ENCODE measurements at regions not wholly inside any gene's neighbourhood (a gene's known extent, or its start where the extent isn't known, plus 50 kb on each side); places are given as distances from the start of the nearest gene placed in this dataset.
A peak's percentile ranks its signal among the peaks of the same experiment; 100 is the strongest.

DNA sequence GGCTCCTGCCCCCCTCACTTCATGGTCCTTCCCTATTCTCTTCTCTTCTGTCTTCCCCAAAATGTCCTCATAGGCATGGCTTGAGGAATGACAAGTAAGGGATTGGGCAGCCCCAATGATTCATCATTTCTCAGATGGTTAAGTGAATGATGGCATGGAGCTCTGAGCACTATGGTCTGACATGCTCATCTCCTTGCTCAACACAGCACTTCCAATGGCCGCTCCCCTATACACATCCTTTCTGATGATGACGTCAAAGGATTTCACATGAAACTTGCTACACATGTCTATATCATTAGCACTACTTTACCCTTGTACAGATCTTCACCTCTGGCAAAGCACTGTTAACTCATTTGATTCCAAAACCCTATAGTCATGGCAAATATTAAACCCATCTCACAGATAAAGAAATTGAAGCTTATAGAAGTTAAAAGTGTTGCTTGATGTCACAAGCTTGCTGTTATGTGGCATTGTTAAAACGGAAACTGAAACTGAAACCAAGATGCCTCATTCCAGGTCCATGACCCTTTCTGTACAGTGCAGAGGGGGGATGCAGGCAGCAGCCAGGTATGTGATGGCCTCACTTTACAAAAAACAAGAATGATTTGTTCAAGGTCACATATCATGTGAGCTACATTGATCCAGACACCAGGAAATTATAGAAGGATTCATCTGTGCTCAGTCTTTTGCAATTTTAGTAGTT is 90.0 kb upstream of the PLXNA4 start:
- no peak overlapping the region for H3K4me3 ChIP-seq (ENCODE audit: low read length)
- peaks cover 10% of the 10 kb centered on the region for H3K4me1 ChIP-seq (ENCODE audit: low read length)
- no peaks in the 10 kb centered on the region for H4K20me1 ChIP-seq (ENCODE audit: insufficient read depth, low read length)
- TF ChIP-seq EZH2phosphoT487 (IDR thresholded peaks at IDR 0.05; ENCODE audit: low read depth): no peak
- TF ChIP-seq, protein P1, sequence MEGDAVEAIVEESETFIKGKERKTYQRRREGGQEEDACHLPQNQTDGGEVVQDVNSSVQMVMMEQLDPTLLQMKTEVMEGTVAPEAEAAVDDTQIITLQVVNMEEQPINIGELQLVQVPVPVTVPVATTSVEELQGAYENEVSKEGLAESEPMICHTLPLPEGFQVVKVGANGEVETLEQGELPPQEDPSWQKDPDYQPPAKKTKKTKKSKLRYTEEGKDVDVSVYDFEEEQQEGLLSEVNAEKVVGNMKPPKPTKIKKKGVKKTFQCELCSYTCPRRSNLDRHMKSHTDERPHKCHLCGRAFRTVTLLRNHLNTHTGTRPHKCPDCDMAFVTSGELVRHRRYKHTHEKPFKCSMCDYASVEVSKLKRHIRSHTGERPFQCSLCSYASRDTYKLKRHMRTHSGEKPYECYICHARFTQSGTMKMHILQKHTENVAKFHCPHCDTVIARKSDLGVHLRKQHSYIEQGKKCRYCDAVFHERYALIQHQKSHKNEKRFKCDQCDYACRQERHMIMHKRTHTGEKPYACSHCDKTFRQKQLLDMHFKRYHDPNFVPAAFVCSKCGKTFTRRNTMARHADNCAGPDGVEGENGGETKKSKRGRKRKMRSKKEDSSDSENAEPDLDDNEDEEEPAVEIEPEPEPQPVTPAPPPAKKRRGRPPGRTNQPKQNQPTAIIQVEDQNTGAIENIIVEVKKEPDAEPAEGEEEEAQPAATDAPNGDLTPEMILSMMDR (IDR thresholded peaks at IDR 0.05; ENCODE audit: low read depth, low read length): no peak
- H3K79me2 ChIP-seq (ENCODE audit: low read length): no peaks in the 10 kb centered on the region
- no peak overlapping the region for H2AFZ ChIP-seq (ENCODE audit: low read depth, low read length)
- no peak overlapping the region for H3K9ac ChIP-seq (ENCODE audit: low read length)
- no peak overlapping the region for H3K27ac ChIP-seq (ENCODE audit: low read length)
- no peaks in the 10 kb centered on the region for H3K36me3 ChIP-seq (replicated peaks; ENCODE audit: low read depth, low read length)
- H3K27me3 ChIP-seq (ENCODE audit: low read depth, low read length): no peaks in the 10 kb centered on the region
- peak overlapping the region; percentile 22; the same call in 1 of the 2 replicates for H3K4me2 ChIP-seq (ENCODE audit: low read length)
- H3K9me3 ChIP-seq (ENCODE audit: insufficient read depth, low read length): no peaks in the 10 kb centered on the region

DNA sequence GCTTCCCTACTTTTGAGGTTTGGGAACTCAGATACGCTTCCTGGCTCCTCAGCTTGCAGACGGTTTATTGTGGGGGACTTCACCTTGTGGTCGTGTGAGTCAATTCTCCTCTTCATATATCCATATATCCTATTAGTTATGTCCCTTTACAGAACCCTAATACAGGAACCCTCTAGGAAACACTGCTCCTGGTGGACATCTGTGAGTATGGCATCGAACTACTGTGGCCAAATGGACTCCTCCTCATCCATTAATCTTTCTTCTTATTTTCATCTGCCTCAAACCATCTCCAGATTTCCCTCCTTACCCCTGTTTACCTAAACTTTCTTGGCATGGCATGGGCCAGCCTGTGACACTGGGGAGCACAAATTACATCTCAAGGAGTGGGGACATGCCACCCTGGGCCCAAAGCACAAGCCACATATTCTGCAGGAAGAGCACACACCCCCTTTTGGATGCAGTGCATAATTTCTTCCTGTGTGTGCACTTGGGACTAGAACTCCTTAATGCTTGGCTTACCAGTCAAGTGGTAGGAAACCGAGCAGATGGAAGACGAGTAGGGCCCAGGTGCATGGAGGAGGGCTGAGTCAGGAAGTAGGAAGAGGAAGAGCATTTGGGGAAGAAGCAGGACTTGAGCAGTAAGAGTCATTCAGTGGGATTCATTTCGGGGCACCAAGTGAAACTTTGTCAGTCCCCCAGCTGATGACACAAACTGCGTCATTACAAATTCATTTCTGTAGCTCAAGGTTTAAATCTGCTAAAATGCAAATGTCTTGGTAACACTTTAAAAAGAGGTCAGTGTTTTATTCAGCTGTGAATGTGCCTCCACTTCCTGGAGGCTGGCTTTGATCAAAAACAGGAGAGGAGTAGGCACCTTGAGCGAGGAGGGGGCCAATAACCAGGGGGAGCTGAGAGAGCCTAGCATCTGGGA is 80.8 kb upstream of the PLXNA4 start:
- peaks cover 61% of the 10 kb centered on the region for H3K4me1 ChIP-seq (ENCODE audit: low read length)
- H3K4me3 ChIP-seq (ENCODE audit: low read length): peak overlapping the region; percentile 18; the same call in 1 of the 2 replicates
- no peaks in the 10 kb centered on the region for H3K79me2 ChIP-seq (ENCODE audit: low read length)
- H3K36me3 ChIP-seq (replicated peaks; ENCODE audit: low read depth, low read length): peaks cover 17% of the 10 kb centered on the region
- H3K9ac ChIP-seq (ENCODE audit: low read length): peak overlapping the region; percentile 10; the same call in 1 of the 2 replicates
- H3K27ac ChIP-seq (ENCODE audit: low read length): peak overlapping the region; percentile 78
- TF ChIP-seq, protein P1 (IDR thresholded peaks at IDR 0.05; ENCODE audit: low read depth, low read length): peak; percentile 40
- no peak for TF ChIP-seq EZH2phosphoT487 (IDR thresholded peaks at IDR 0.05; ENCODE audit: low read depth)
- H2AFZ ChIP-seq (ENCODE audit: low read depth, low read length): peak overlapping the region; percentile 4; the same call in 1 of the 2 replicates
- H3K4me2 ChIP-seq (ENCODE audit: low read length): peak overlapping the region; percentile 50
- no peaks in the 10 kb centered on the region for H3K27me3 ChIP-seq (ENCODE audit: low read depth, low read length)
- H4K20me1 ChIP-seq (ENCODE audit: insufficient read depth, low read length): no peaks in the 10 kb centered on the region
- peaks cover 19% of the 10 kb centered on the region; the same call in 1 of the 2 replicates for H3K9me3 ChIP-seq (ENCODE audit: insufficient read depth, low read length)

DNA sequence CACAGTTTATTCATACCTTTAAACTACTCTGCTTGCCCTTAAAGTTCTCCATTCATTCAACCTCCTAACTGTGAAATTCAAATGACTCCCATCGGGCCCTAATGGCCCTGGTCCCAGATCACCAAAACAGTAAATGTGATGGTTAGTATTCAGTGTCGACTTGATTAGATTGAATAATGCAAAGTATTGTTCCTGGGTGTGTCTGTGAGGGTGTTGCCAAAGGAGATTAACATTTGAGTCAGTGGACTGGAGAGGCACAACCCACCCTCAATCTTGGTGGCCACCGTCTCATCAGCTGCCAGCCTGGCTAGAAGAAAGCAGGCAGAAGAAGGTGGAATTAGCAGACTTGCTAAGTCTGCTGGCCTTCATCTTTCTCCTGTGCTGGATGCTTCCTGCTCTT is 80.1 kb upstream of the PLXNA4 start:
- Histone ChIP-seq H3K4me2 (ENCODE audit: low read length) (0 out of 2 replicates have a peak overlapping the region, but pooled peaks have one; percentile 50), H3K4me1 (ENCODE audit: low read length) (peaks cover 61% of the 10 kb centered on the region), H3K9me3 (ENCODE audit: insufficient read depth, low read length) (peaks cover 22% of the 10 kb centered on the region; the same call in 1 of the 2 replicates), H3K4me3 (ENCODE audit: low read length) (no peak overlapping the region), H2AFZ (ENCODE audit: low read depth, low read length) (no peak overlapping the region), H3K36me3 (replicated peaks; ENCODE audit: low read depth, low read length) (peaks cover 17% of the 10 kb centered on the region), H3K27ac (ENCODE audit: low read length) (peak overlapping the region; percentile 78), H3K79me2 (ENCODE audit: low read length) (no peaks in the 10 kb centered on the region), H3K27me3 (ENCODE audit: low read depth, low read length) (no peaks in the 10 kb centered on the region), H4K20me1 (ENCODE audit: insufficient read depth, low read length) (no peaks in the 10 kb centered on the region), H3K9ac (ENCODE audit: low read length) (no peak overlapping the region)
- no peak for TF ChIP-seq EZH2phosphoT487 (IDR thresholded peaks at IDR 0.05; ENCODE audit: low read depth)
- TF ChIP-seq, protein P1 (IDR thresholded peaks at IDR 0.05; ENCODE audit: low read depth, low read length): no peak
